Pancreas (tissue), 10 donors: ENCODE measurements at regions not wholly inside any gene's neighbourhood (a gene's known extent, or its start where the extent isn't known, plus 50 kb on each side); places are given as distances from the start of the nearest gene placed in this dataset.

Experiments
- ATAC-seq, 4 donors: fragments of 200-7000 bp; cut with Tn5 transposase; one replicate each; pipeline versions ENCODE4 v1.8.0 to v1.9.1; 2020; ENCODE audit warnings: mild to moderate bottlenecking in 4 of 4, moderate library complexity in 4 of 4
- DNase-seq, 6 donors: peaks; one replicate each; pipeline ENCODE4 v3.0.0-alpha.2; 2020
- FAIRE-seq: peaks from 2 replicates; lab custom pipeline; 2012; peaks lifted over from hg19 to GRCh38; lab: Jason Lieb, UNC
- H3K27ac ChIP-seq, 4 donors: fragments of 200-600 bp; sonication (generic); 1 replicate in 3 of 4; 2 replicates in 1 of 4; pipeline versions ENCODE4 v1.5.0 to v1.8.0; 2020
- H3K27me3 ChIP-seq, 4 donors: fragments of 200-600 bp; one replicate each; pipeline ENCODE4 v1.8.0; 2021
- H3K36me3 ChIP-seq, 3 donors: fragments of 200-600 bp; sonication (generic) in 1 of 3; one replicate each; pipeline versions ENCODE4 v1.5.0 to v1.8.0; 2020 to 2021
- H3K4me1 ChIP-seq, 3 donors: fragments of 200-600 bp; one replicate each; pipeline ENCODE4 v1.8.0; 2021
- H3K4me3 ChIP-seq, 4 donors: fragments of 200-600 bp; sonication (generic) in 2 of 4; one replicate each; pipeline versions ENCODE4 v1.5.0 to v1.8.0; 2020 to 2021
- H3K9me3 ChIP-seq, 4 donors: fragments of 200-600 bp; one replicate each; pipeline ENCODE4 v1.8.0; 2021
- CTCF ChIP-seq, 4 donors: fragments of 200-600 bp; sonication (generic) in 3 of 4; IDR thresholded peaks; one replicate each; pipeline versions ENCODE4 v1.5.0 to v1.8.0; 2021; ENCODE audit warnings: antibody characterized with exemption in 4 of 4
- WGBS, 2 donors: extraction: QIAGEN DNeasy Blood & Tissue Kit; methylation state at CpG; one replicate each; pipeline ENCODE4 v1.1.7; 2013; 5-methylcytosine and 5-hydroxymethylcytosine counted together
- intact Hi-C, 3 donors: fragments of 100-400 bp; cut with DNase I; formaldehyde crosslinking; loops; one replicate each; pipeline versions ENCODE4 v1.11.1 to v1.14.2; 2022
- donor health status: healthy with polysubstance abuse.
- donor health status: DM: no; HTN: no; CAD: no; lungs with moderate emphysema.
- donor health status: DM: no; HTN: no; CAD: no.
- donor health status: control.
- donor health status: control.
- donor health status: Bipolar disorder and iron deficiency.
- donor health status: DM: yes; HTN: yes; CAD: no.
- donor health status: DM: no; HTN: no; CAD: no.
- donor health status: DM: no; HTN: no; CAD: no.
- donor health status: DM: yes; HTN: yes; CAD: no.

- Histone ChIP-seq H3K4me3 (no peak overlapping the region), H3K36me3 (no peaks in the 10 kb centered on the region), H3K9me3 (no peaks in the 10 kb centered on the region), H3K4me1 (no peaks in the 10 kb centered on the region), H3K27me3 (no peaks in the 10 kb centered on the region), H3K27ac (no peak overlapping the region)
- no peak for DNase-seq
- 47 to 58% methylated on average over 3 of the region's 3 CpGs for WGBS, 2 donors
- ATAC-seq: no peak
- FAIRE-seq: no peak
- intact Hi-C loops: no loop called here
- TF ChIP-seq CTCF (IDR thresholded peaks at IDR 0.05): no peak
Observed at GRCh38 chr18:45518311-45519155, 96.7 kb upstream of the SLC14A2 start.

GRCh38 chr18:45519411-45520280 is 95.6 kb upstream of the SLC14A2 start:
- no peak for ATAC-seq
- Histone ChIP-seq H3K4me3 (no peak overlapping the region), H3K27me3 (no peaks in the 10 kb centered on the region), H3K9me3 (no peaks in the 10 kb centered on the region), H3K36me3 (no peaks in the 10 kb centered on the region), H3K4me1 (no peaks in the 10 kb centered on the region), H3K27ac (no peak overlapping the region)
- 84 to 91% methylated on average over 7 of the region's 7 CpGs for WGBS, 2 donors
- no peak for FAIRE-seq
- TF ChIP-seq CTCF (IDR thresholded peaks at IDR 0.05): no peak
- intact Hi-C loops: no loop called here
- DNase-seq: no peak

- Histone ChIP-seq H3K27ac (no peak overlapping the region), H3K9me3 (no peaks in the 10 kb centered on the region), H3K4me3 (no peak overlapping the region), H3K27me3 (no peaks in the 10 kb centered on the region), H3K36me3 (no peaks in the 10 kb centered on the region), H3K4me1 (no peaks in the 10 kb centered on the region)
- peak in 3 of 4 donors; percentile 31 to 41 (median 33) for ATAC-seq
- no peak for FAIRE-seq
- 77 to 86% methylated on average over 1 of the region's 1 CpG for WGBS, 2 donors
- no peak for TF ChIP-seq CTCF (IDR thresholded peaks at IDR 0.05)
- intact Hi-C loops: no loop called here
- DNase-seq: no peak
Observed at GRCh38 chr18:45521136-45521535, 94.1 kb upstream of the SLC14A2 start.

GRCh38 chr18:45521777-45522176 is 93.5 kb upstream of the SLC14A2 start:
- H3K27ac ChIP-seq: no peak overlapping the region
- ATAC-seq (no peak), FAIRE-seq (no peak)

More at GRCh38 chr18:45521777-45522176, 93.5 kb upstream of the SLC14A2 start:
- intact Hi-C loops: no loop called here
- Histone ChIP-seq H3K36me3 (no peaks in the 10 kb centered on the region), H3K27me3 (no peaks in the 10 kb centered on the region), H3K4me1 (no peaks in the 10 kb centered on the region), H3K4me3 (no peak overlapping the region), H3K9me3 (no peaks in the 10 kb centered on the region)
- 48 to 54% methylated on average over 3 of the region's 3 CpGs for WGBS, 2 donors
- DNase-seq: no peak
- TF ChIP-seq CTCF (IDR thresholded peaks at IDR 0.05): no peak
